HG02759 (cell line): ENCODE measurements at regions not wholly inside any gene's neighbourhood (a gene's known extent, or its start where the extent isn't known, plus 50 kb on each side); places are given as distances from the start of the nearest gene placed in this dataset.

Experiments
- ATAC-seq: cut with Tn5 transposase; IDR thresholded peaks from one replicate; pipeline ENCODE4 v1.9.1; 2021; ENCODE audit warnings: mild to moderate bottlenecking, moderate library complexity; ENCODE audit not compliant: unreplicated experiment

GRCh38 chr6:163946437-163946836 lies 531.9 kb downstream of the QKI start:
- no peak for ATAC-seq

GRCh38 chr6:163945808-163946207 lies 531.3 kb downstream of the QKI start:
- ATAC-seq = no peak

- no peak for ATAC-seq
Measured at GRCh38 chr6:163944897-163945296, 530.4 kb downstream of the QKI start.

- ATAC-seq = no peak
Measured at GRCh38 chr6:163943607-163944385, 529.3 kb downstream of the QKI start.

GRCh38 chr6:163942790-163943189 lies 528.3 kb downstream of the QKI start:
- no peak for ATAC-seq

GRCh38 chr6:163941624-163941976 lies 527.1 kb downstream of the QKI start:
- ATAC-seq = no peak

- no peak for ATAC-seq
Measured at GRCh38 chr6:163940705-163941623, 526.4 kb downstream of the QKI start.

GRCh38 chr6:163937071-163937470 lies 522.6 kb downstream of the QKI start:
- ATAC-seq = no peak

- no peak for ATAC-seq
Measured at GRCh38 chr6:163935158-163935762, 520.7 kb downstream of the QKI start.

- ATAC-seq = no peak
Measured at GRCh38 chr6:163930012-163930411, 515.5 kb downstream of the QKI start.

GRCh38 chr6:163929538-163929937 lies 515.0 kb downstream of the QKI start:
- ATAC-seq = no peak

- ATAC-seq = no peak
Measured at GRCh38 chr6:163926642-163927041, 512.1 kb downstream of the QKI start.

GRCh38 chr6:163925839-163926238 lies 511.3 kb downstream of the QKI start:
- ATAC-seq = no peak

GRCh38 chr6:163923658-163924411 lies 509.3 kb downstream of the QKI start:
- ATAC-seq = no peak

GRCh38 chr6:163922562-163922961 lies 508.0 kb downstream of the QKI start:
- no peak for ATAC-seq

GRCh38 chr6:163919652-163920051 lies 505.1 kb downstream of the QKI start:
- no peak for ATAC-seq

GRCh38 chr6:163916315-163917081 lies 502.0 kb downstream of the QKI start:
- ATAC-seq = no peak

GRCh38 chr6:163915131-163915530 lies 500.6 kb downstream of the QKI start:
- no peak for ATAC-seq

GRCh38 chr6:163913045-163913444 lies 498.5 kb downstream of the QKI start:
- ATAC-seq = no peak

- ATAC-seq = no peak
Measured at GRCh38 chr6:163906006-163906710, 491.6 kb downstream of the QKI start.
